Kidney epithelial cell (primary cell): ENCODE measurements at regions not wholly inside any gene's neighbourhood (a gene's known extent, or its start where the extent isn't known, plus 50 kb on each side); places are given as distances from the start of the nearest gene placed in this dataset.
A peak's percentile ranks its signal among the peaks of the same experiment; 100 is the strongest.

Source experiments
- DNase-seq: peaks from one replicate; pipeline ENCODE4 v3.0.0-alpha.2; 2010; ENCODE audit warnings: low read depth
- H3K27me3 ChIP-seq: 2 replicates; pipeline ENCODE4 v1.6.0; 2011; ENCODE audit warnings: low read length; ENCODE audit not compliant: control insufficient read depth, insufficient read depth
- H3K36me3 ChIP-seq: 2 replicates; pipeline ENCODE4 v1.5.1; 2011; ENCODE audit warnings: low read length; ENCODE audit not compliant: control insufficient read depth, insufficient read depth
- H3K4me3 ChIP-seq: 2 replicates; pipeline ENCODE4 v1.5.1; 2011; ENCODE audit warnings: low read depth, mild to moderate bottlenecking, control low read depth, low read length
- CTCF ChIP-seq: IDR thresholded peaks from 2 replicates; pipeline ENCODE4 v1.5.1; 2011; ENCODE audit warnings: mild to moderate bottlenecking, moderate library complexity, low read length, control low read depth, inconsistent platforms; ENCODE audit not compliant: insufficient read depth, poor library complexity, severe bottlenecking

- no peak for TF ChIP-seq CTCF
- no peaks in the 10 kb centered on the region for H3K36me3 ChIP-seq
- H3K4me3 ChIP-seq, result no peak overlapping the region
- H3K27me3 ChIP-seq, result peaks cover 34% of the 10 kb centered on the region
- no peak for DNase-seq
Measured at GRCh38 chr22:44576311-44577260, 78.6 kb upstream of the RTL6 start.

- Histone ChIP-seq H3K36me3 (no peaks in the 10 kb centered on the region), H3K4me3 (no peak overlapping the region), H3K27me3 (peaks cover 32% of the 10 kb centered on the region)
- no peak for DNase-seq
- TF ChIP-seq CTCF, result no peak
Measured at GRCh38 chr22:44575381-44576268, 77.6 kb upstream of the RTL6 start.

GRCh38 chr22:44574640-44575380 lies 76.8 kb upstream of the RTL6 start:
- no peaks in the 10 kb centered on the region for H3K36me3 ChIP-seq
- TF ChIP-seq CTCF, result no peak
- no peak for DNase-seq
- no peak overlapping the region for H3K4me3 ChIP-seq
- H3K27me3 ChIP-seq, result peaks cover 38% of the 10 kb centered on the region

- Histone ChIP-seq H3K27me3 (peaks cover 33% of the 10 kb centered on the region), H3K36me3 (no peaks in the 10 kb centered on the region), H3K4me3 (no peak overlapping the region)
- no peak for TF ChIP-seq CTCF
- peak; percentile 47 for DNase-seq
Measured at GRCh38 chr22:44574057-44574639, 76.1 kb upstream of the RTL6 start.

- no peak overlapping the region for H3K4me3 ChIP-seq
- no peak for DNase-seq
- no peak for TF ChIP-seq CTCF
- peaks cover 31% of the 10 kb centered on the region for H3K27me3 ChIP-seq
- H3K36me3 ChIP-seq, result no peaks in the 10 kb centered on the region
Measured at GRCh38 chr22:44573451-44573850, 75.4 kb upstream of the RTL6 start.
